Naive thymus-derived CD4-positive, alpha-beta T cell (primary cell): ENCODE measurements at regions not wholly inside any gene's neighbourhood (a gene's known extent, or its start where the extent isn't known, plus 50 kb on each side); places are given as distances from the start of the nearest gene placed in this dataset.

Source experiments
- ATAC-seq: fragments of 150-1000 bp; cut with Tn5 transposase; 2 replicates; pipeline ENCODE4 v1.10.0; 2021; ENCODE audit warnings: mild to moderate bottlenecking, moderate library complexity
- CTCF ChIA-PET: fragments of 350-600 bp; sonication (Branson Sonifier 250); formaldehyde crosslinking; loops from one replicate; lab custom pipeline; 2021; ENCODE audit warnings: antibody characterized with exemption; lab: Charles Lee
- POLR2A ChIA-PET: fragments of 350-600 bp; sonication (Branson Sonifier 250); formaldehyde crosslinking; loops from one replicate; lab custom pipeline; 2021; ENCODE audit warnings: antibody characterized with exemption, inconsistent platforms; lab: Charles Lee
- DNase-seq, 9 donors: peaks; one replicate each; pipeline versions ENCODE4 v3.0.0 to v3.0.0-alpha.2; 2020 to 2022; ENCODE audit warnings: mixed read lengths in 1 of 9
- H3K27ac ChIP-seq: one replicate; pipeline ENCODE4 v1.7.0; 2013; ENCODE audit warnings: mild to moderate bottlenecking, low read depth, low read length, moderate library complexity
- H3K27me3 ChIP-seq, 2 donors: one replicate each; pipeline ENCODE4 v1.7.0; 2013; ENCODE audit warnings: low read length in 2 of 2, mild to moderate bottlenecking in 2 of 2, moderate library complexity in 2 of 2; ENCODE audit not compliant: control insufficient read depth in 2 of 2, insufficient read depth in 2 of 2
- H3K36me3 ChIP-seq, 3 experiments: 1 replicate in 2 of 3; 2 replicates in 1 of 3; pipeline ENCODE4 v1.7.0; 2013; ENCODE audit warnings: low read length in 3 of 3, mild to moderate bottlenecking in 3 of 3, moderate library complexity in 1 of 3; ENCODE audit not compliant: insufficient read depth in 3 of 3, control insufficient read depth in 2 of 3
- H3K4me1 ChIP-seq, 2 donors: one replicate each; pipeline ENCODE4 v1.7.0; 2013; ENCODE audit warnings: low read length in 2 of 2, mild to moderate bottlenecking in 2 of 2, moderate library complexity in 1 of 2; ENCODE audit not compliant: control insufficient read depth in 2 of 2, insufficient read depth in 2 of 2
- H3K4me3 ChIP-seq: 2 replicates; pipeline ENCODE4 v1.7.0; 2013; ENCODE audit warnings: mild to moderate bottlenecking, low read length
- H3K9me3 ChIP-seq, 3 experiments: 1 replicate in 2 of 3; 2 replicates in 1 of 3; pipeline ENCODE4 v1.7.0; 2013; ENCODE audit warnings: low read length in 3 of 3; ENCODE audit not compliant: control insufficient read depth in 2 of 3
- H3K27ac Mint-ChIP-seq, 9 donors: one replicate each; pipeline ENCODE4 v1.8.0; 2020 to 2022; ENCODE audit warnings: mixed read lengths in 9 of 9, mild to moderate bottlenecking in 8 of 9, moderate library complexity in 5 of 9, inconsistent platforms in 2 of 9
- H3K27me3 Mint-ChIP-seq, 5 donors: one replicate each; pipeline ENCODE4 v1.8.0; 2021 to 2022; ENCODE audit warnings: mixed read lengths in 5 of 5, mild to moderate bottlenecking in 1 of 5
- H3K36me3 Mint-ChIP-seq, 5 donors: one replicate each; pipeline ENCODE4 v1.8.0; 2020 to 2022; ENCODE audit warnings: mixed read lengths in 5 of 5, mild to moderate bottlenecking in 3 of 5, inconsistent platforms in 1 of 5
- H3K4me1 Mint-ChIP-seq, 7 donors: one replicate each; pipeline ENCODE4 v1.8.0; 2020 to 2022; ENCODE audit warnings: mixed read lengths in 7 of 7, mild to moderate bottlenecking in 3 of 7, inconsistent platforms in 1 of 7
- H3K4me3 Mint-ChIP-seq, 10 donors: one replicate each; pipeline ENCODE4 v1.8.0; 2020 to 2022; ENCODE audit warnings: mild to moderate bottlenecking in 10 of 10, mixed read lengths in 10 of 10, moderate library complexity in 6 of 10, inconsistent platforms in 2 of 10
- H3K9me3 Mint-ChIP-seq, 11 donors: one replicate each; pipeline ENCODE4 v1.8.0; 2020 to 2022; ENCODE audit warnings: mixed read lengths in 11 of 11, mild to moderate bottlenecking in 4 of 11, inconsistent platforms in 1 of 11, moderate library complexity in 1 of 11
- intact Hi-C, 2 donors: fragments of 100-400 bp; cut with micrococcal nuclease; formaldehyde crosslinking; loops; one replicate each; pipeline ENCODE4 v1.15.1; 2023

GRCh38 chr7:156429514-156429913 lies 211.1 kb upstream of the RNF32 start:
- Histone ChIP-seq H3K27me3 (no peaks in the 10 kb centered on the region), H3K9me3 (no peaks in the 10 kb centered on the region), H3K36me3 (no peaks in the 10 kb centered on the region), H3K4me1 (no peaks in the 10 kb centered on the region), H3K27ac (no peak overlapping the region), H3K4me3 (no peak overlapping the region)
- no peak for DNase-seq
- POLR2A ChIA-PET, result no interaction called here
- Mint-ChIP-seq H3K27me3 (peaks cover 9 to 41% (median 31%) of the 10 kb centered on the region in 5 donors), H3K4me3 (no peak overlapping the region), H3K27ac (no peak overlapping the region), H3K36me3 (peaks cover 0 to 3% (median 0%) of the 10 kb centered on the region in 5 donors), H3K9me3 (peaks cover 0 to 7% (median 0%) of the 10 kb centered on the region in 11 donors), H3K4me1 (no peaks in the 10 kb centered on the region)
- no peak for ATAC-seq
- intact Hi-C loops, result no loop called here
- CTCF ChIA-PET, result interaction anchor here (0.7 kb wide), 1 partner anchor 730 kb away, joined by 3 read pairs; no protein-coding TSS in a partner anchor

- Histone ChIP-seq H3K27ac (no peak overlapping the region), H3K4me3 (no peak overlapping the region), H3K36me3 (no peaks in the 10 kb centered on the region), H3K9me3 (peaks cover 0 to 6% (median 0%) of the 10 kb centered on the region in 3 experiments), H3K4me1 (no peaks in the 10 kb centered on the region), H3K27me3 (no peaks in the 10 kb centered on the region)
- ChIA-PET POLR2A (no interaction called here), CTCF (no interaction called here)
- no peak overlapping the region for H3K4me3 Mint-ChIP-seq
- DNase-seq (no peak), ATAC-seq (no peak)
- intact Hi-C loops, result no loop called here
- peaks cover 21 to 45% (median 30%) of the 10 kb centered on the region in 5 donors for H3K27me3 Mint-ChIP-seq
- no peaks in the 10 kb centered on the region for H3K4me1 Mint-ChIP-seq
- H3K36me3 Mint-ChIP-seq, result peaks cover 0 to 3% (median 0%) of the 10 kb centered on the region in 5 donors
- H3K27ac Mint-ChIP-seq, result no peak overlapping the region
- peaks cover 2 to 15% (median 4%) of the 10 kb centered on the region in 11 donors for H3K9me3 Mint-ChIP-seq
These were observed 216.7 kb upstream of the RNF32 start for GRCh38 chr7:156423876-156424275.

GRCh38 chr7:156420496-156420895 lies 220.1 kb upstream of the RNF32 start:
- POLR2A ChIA-PET, result no interaction called here
- no peak for ATAC-seq
- DNase-seq, result no peak
- Histone ChIP-seq H3K4me1 (no peaks in the 10 kb centered on the region), H3K36me3 (no peaks in the 10 kb centered on the region), H3K27me3 (no peaks in the 10 kb centered on the region), H3K4me3 (no peak overlapping the region), H3K27ac (no peak overlapping the region), H3K9me3 (peaks cover 0 to 6% (median 0%) of the 10 kb centered on the region in 3 experiments)
- peaks cover 0 to 3% (median 0%) of the 10 kb centered on the region in 5 donors for H3K36me3 Mint-ChIP-seq
- intact Hi-C loops, result no loop called here
- no peak overlapping the region for H3K4me3 Mint-ChIP-seq
- CTCF ChIA-PET, result no interaction called here
- no peaks in the 10 kb centered on the region for H3K4me1 Mint-ChIP-seq
- H3K27ac Mint-ChIP-seq, result no peak overlapping the region
- peaks cover 21 to 36% (median 27%) of the 10 kb centered on the region in 5 donors for H3K27me3 Mint-ChIP-seq
- H3K9me3 Mint-ChIP-seq, result peaks cover 2 to 15% (median 4%) of the 10 kb centered on the region in 11 donors

GRCh38 chr7:156419782-156420181 lies 220.8 kb upstream of the RNF32 start:
- H3K4me3 ChIP-seq, result no peak overlapping the region
- Mint-ChIP-seq H3K9me3 (peaks cover 2 to 15% (median 4%) of the 10 kb centered on the region in 11 donors), H3K27ac (no peak overlapping the region), H3K4me3 (no peak overlapping the region), H3K4me1 (no peaks in the 10 kb centered on the region), H3K27me3 (peaks cover 17 to 40% (median 23%) of the 10 kb centered on the region in 5 donors), H3K36me3 (peaks cover 0 to 1% (median 0%) of the 10 kb centered on the region in 5 donors)
- no peak for DNase-seq
- intact Hi-C loops, result no loop called here
- no peaks in the 10 kb centered on the region for H3K36me3 ChIP-seq
- ChIA-PET POLR2A (no interaction called here), CTCF (no interaction called here)
- H3K9me3 ChIP-seq, result peaks cover 0 to 6% (median 0%) of the 10 kb centered on the region in 3 experiments
- no peak overlapping the region for H3K27ac ChIP-seq
- H3K27me3 ChIP-seq, result no peaks in the 10 kb centered on the region
- ATAC-seq, result no peak
- H3K4me1 ChIP-seq, result no peaks in the 10 kb centered on the region

GRCh38 chr7:156402255-156402654 lies 238.3 kb upstream of the RNF32 start:
- H3K4me1 Mint-ChIP-seq, result no peaks in the 10 kb centered on the region
- ChIA-PET CTCF (no interaction called here), POLR2A (no interaction called here)

GRCh38 chr7:156401617-156402016 lies 239.0 kb upstream of the RNF32 start:
- no peaks in the 10 kb centered on the region for H3K36me3 Mint-ChIP-seq
- DNase-seq (no peak), ATAC-seq (no peak)
- Histone ChIP-seq H3K4me3 (no peak overlapping the region), H3K36me3 (no peaks in the 10 kb centered on the region), H3K9me3 (no peaks in the 10 kb centered on the region), H3K27ac (no peak overlapping the region), H3K4me1 (no peaks in the 10 kb centered on the region), H3K27me3 (no peaks in the 10 kb centered on the region)
- H3K27me3 Mint-ChIP-seq, result peaks cover 3 to 26% (median 4%) of the 10 kb centered on the region in 5 donors
- intact Hi-C loops, result no loop called here
- H3K27ac Mint-ChIP-seq, result no peak overlapping the region
- no peaks in the 10 kb centered on the region for H3K4me1 Mint-ChIP-seq
- CTCF ChIA-PET, result no interaction called here
- no peak overlapping the region for H3K4me3 Mint-ChIP-seq
- H3K9me3 Mint-ChIP-seq, result peaks cover 0 to 4% (median 0%) of the 10 kb centered on the region in 11 donors
- POLR2A ChIA-PET, result no interaction called here

More at GRCh38 chr7:156402255-156402654, 238.3 kb upstream of the RNF32 start:
- ATAC-seq (no peak), DNase-seq (no peak)
- Histone ChIP-seq H3K36me3 (no peaks in the 10 kb centered on the region), H3K27ac (no peak overlapping the region), H3K4me3 (no peak overlapping the region), H3K27me3 (no peaks in the 10 kb centered on the region), H3K9me3 (no peaks in the 10 kb centered on the region), H3K4me1 (no peaks in the 10 kb centered on the region)
- intact Hi-C loops, result no loop called here
- Mint-ChIP-seq H3K9me3 (peaks cover 0 to 4% (median 0%) of the 10 kb centered on the region in 11 donors), H3K4me3 (no peak overlapping the region), H3K27me3 (peaks cover 3 to 21% (median 4%) of the 10 kb centered on the region in 5 donors), H3K27ac (no peak overlapping the region), H3K36me3 (no peaks in the 10 kb centered on the region)

- Histone ChIP-seq H3K4me3 (no peak overlapping the region), H3K36me3 (no peaks in the 10 kb centered on the region), H3K27ac (no peak overlapping the region), H3K9me3 (no peaks in the 10 kb centered on the region), H3K4me1 (no peaks in the 10 kb centered on the region), H3K27me3 (no peaks in the 10 kb centered on the region)
- POLR2A ChIA-PET, result no interaction called here
- Mint-ChIP-seq H3K4me1 (no peaks in the 10 kb centered on the region), H3K4me3 (no peak overlapping the region), H3K27me3 (peaks cover 0 to 26% (median 4%) of the 10 kb centered on the region in 5 donors), H3K9me3 (peaks cover 0 to 4% (median 0%) of the 10 kb centered on the region in 11 donors), H3K27ac (no peak overlapping the region), H3K36me3 (no peaks in the 10 kb centered on the region)
- no peak for ATAC-seq
- CTCF ChIA-PET, result no interaction called here
- intact Hi-C loops, result no loop called here
- no peak for DNase-seq
These were observed 240.5 kb upstream of the RNF32 start for GRCh38 chr7:156400046-156400445.
